HepG2 (cell line): ENCODE measurements at regions not wholly inside any gene's neighbourhood (a gene's known extent, or its start where the extent isn't known, plus 50 kb on each side); places are given as distances from the start of the nearest gene placed in this dataset.

ENCODE experiments used
- ATAC-seq: fragments of 200-7000 bp; cut with Tn5 transposase; 3 replicates; pipeline ENCODE4 v1.9.1; 2020; ENCODE audit warnings: mild to moderate bottlenecking, moderate library complexity
- BruUV-seq: library from RNA; stranded (reverse); fragments of 400-500 nt; replicated peaks from 2 replicates; lab custom pipeline; 2021; lab: Mats Ljungman, UMichigan
- CTCF ChIA-PET: fragments of 300-600 bp; formaldehyde crosslinking; extraction: SDS; loops from one replicate; lab custom pipeline; 2021; ENCODE audit warnings: low total read pairs, inconsistent platforms, low intra/inter-chr PET ratio; lab: Yijun Ruan, JAX
- POLR2A ChIA-PET: fragments of 350-600 bp; sonication (Branson Sonifier 250); formaldehyde crosslinking; loops from one replicate; lab custom pipeline; 2020; ENCODE audit warnings: antibody characterized with exemption, inconsistent platforms; lab: Yijun Ruan, JAX
- DNase-seq: peaks from one replicate; pipeline ENCODE4 v3.0.0-alpha.2; 2015; ENCODE audit warnings: low spot score
- FAIRE-seq: peaks from 3 replicates; lab custom pipeline; 2011; peaks lifted over from hg19 to GRCh38; lab: Jason Lieb, UNC
- H2AFZ ChIP-seq: one replicate; pipeline ENCODE4 v1.6.1; 2011; ENCODE audit warnings: low read length, inconsistent platforms
- H3K27ac ChIP-seq: fragments of 300-600 bp; 3 replicates; pipeline ENCODE4 v1.8.0; 2011; ENCODE audit warnings: mixed run types, mild to moderate bottlenecking, mixed read lengths, low read length, inconsistent platforms; ENCODE audit not compliant: insufficient read depth; ENCODE audit errors: extremely low read length
- H3K27me3 ChIP-seq, 2 experiments: fragments of 200-600 bp in 1 of 2; 2 replicates in 1 of 2; 3 replicates in 1 of 2; pipeline versions ENCODE4 v1.6.0 to v1.8.0; 2011; ENCODE audit warnings: low read length in 2 of 2, mild to moderate bottlenecking in 2 of 2, moderate library complexity in 2 of 2, inconsistent platforms in 1 of 2; ENCODE audit not compliant: insufficient read depth in 2 of 2, control insufficient read depth in 1 of 2
- H3K36me3 ChIP-seq, 2 experiments: fragments of 200-600 bp in 1 of 2; replicated peaks in 1 of 2; 2 replicates in 1 of 2; 3 replicates in 1 of 2; pipeline versions ENCODE4 v1.5.1 to v1.8.0; 2011; ENCODE audit warnings: low read length in 2 of 2, inconsistent platforms in 1 of 2; ENCODE audit not compliant: insufficient read depth in 2 of 2, control insufficient read depth in 1 of 2
- H3K4me1 ChIP-seq: 2 replicates; pipeline ENCODE4 v1.5.1; 2012; ENCODE audit warnings: low read length, inconsistent platforms; ENCODE audit not compliant: insufficient read depth
- H3K4me2 ChIP-seq: 2 replicates; pipeline ENCODE4 v1.6.0; 2011; ENCODE audit warnings: low read depth, low read length, inconsistent platforms
- H3K4me3 ChIP-seq, 3 experiments: fragments of 200-600 bp in 1 of 3; sonication (generic), shearing (Covaris generic) in 1 of 3; replicated peaks in 1 of 3; 2 replicates each; pipeline ENCODE4 v1.5.1; 2011 to 2016; ENCODE audit warnings: low read length in 3 of 3, inconsistent platforms in 2 of 3, low read depth in 2 of 3, mild to moderate bottlenecking in 2 of 3, control low read depth in 1 of 3, mixed read lengths in 1 of 3; ENCODE audit not compliant: insufficient read depth in 1 of 3
- H3K79me2 ChIP-seq: one replicate; pipeline ENCODE4 v1.6.1; 2011; ENCODE audit warnings: low read length, inconsistent platforms; ENCODE audit not compliant: insufficient read depth
- H3K9ac ChIP-seq: 2 replicates; pipeline ENCODE4 v1.6.0; 2011; ENCODE audit warnings: mild to moderate bottlenecking, low read depth, low read length, inconsistent platforms; ENCODE audit not compliant: insufficient read depth
- H3K9me3 ChIP-seq: 2 replicates; pipeline ENCODE4 v1.5.1; 2012; ENCODE audit warnings: mild to moderate bottlenecking, low read length
- H4K20me1 ChIP-seq: 2 replicates; pipeline ENCODE4 v1.6.0; 2011; ENCODE audit warnings: inconsistent platforms, mild to moderate bottlenecking, low read length, moderate library complexity; ENCODE audit not compliant: insufficient read depth
- FOXK2 ChIP-seq: fragments of 450-650 bp; IDR thresholded peaks from 2 replicates; pipeline ENCODE4 v1.6.1; 2016
- GATAD2A ChIP-seq: IDR thresholded peaks from 2 replicates; pipeline ENCODE4 v1.6.1; 2016
- HOXA9 ChIP-seq: sonication (generic); formaldehyde crosslinking; IDR thresholded peaks from 2 replicates; pipeline ENCODE4 v1.8.1; 2022; ENCODE audit warnings: missing genetic modification reagents, mild to moderate bottlenecking, moderate library complexity, borderline replicate concordance
- MLLT10 ChIP-seq: sonication (generic); formaldehyde crosslinking; IDR thresholded peaks from 2 replicates; pipeline ENCODE4 v1.4.0; 2020; ENCODE audit warnings: missing genetic modification reagents
- NAIF1 ChIP-seq: sonication (generic); formaldehyde crosslinking; IDR thresholded peaks from 2 replicates; pipeline ENCODE4 v1.5.0; 2020; ENCODE audit warnings: mild to moderate bottlenecking, missing genetic modification reagents, borderline replicate concordance
- SKI ChIP-seq: fragments of 450-650 bp; IDR thresholded peaks from one replicate; pipeline ENCODE4 v1.6.1; 2018; ENCODE audit warnings: mild to moderate bottlenecking; ENCODE audit not compliant: partially characterized antibody
- TGIF2 ChIP-seq: IDR thresholded peaks from 2 replicates; pipeline ENCODE4 v1.6.1; 2016; ENCODE audit warnings: control low read depth, missing compliant biosample characterization
- ZFAT ChIP-seq: sonication (generic); formaldehyde crosslinking; conservative IDR thresholded peaks from 2 replicates; pipeline ENCODE4 v1.8.1; 2023; ENCODE audit warnings: missing genetic modification reagents, inconsistent platforms
- ZNF362 ChIP-seq: sonication (generic); formaldehyde crosslinking; IDR thresholded peaks from 2 replicates; pipeline ENCODE4 v1.4.0; 2020; ENCODE audit warnings: missing genetic modification reagents, mild to moderate bottlenecking, borderline replicate concordance
- ZNF562 ChIP-seq: sonication (generic); formaldehyde crosslinking; IDR thresholded peaks from 2 replicates; pipeline ENCODE4 v1.8.0; 2022; ENCODE audit warnings: missing genetic modification reagents, borderline replicate concordance
- ZNF574 ChIP-seq: sonication (generic); formaldehyde crosslinking; IDR thresholded peaks from 2 replicates; pipeline ENCODE4 v1.4.0; 2020; ENCODE audit warnings: missing genetic modification reagents
- ZNF652 ChIP-seq: IDR thresholded peaks from 2 replicates; pipeline ENCODE4 v1.6.1; 2016; ENCODE audit warnings: low read depth, borderline replicate concordance
- ZNF674 ChIP-seq: sonication (generic); formaldehyde crosslinking; IDR thresholded peaks from 2 replicates; pipeline ENCODE4 v1.5.0; 2020; ENCODE audit warnings: low read depth, mild to moderate bottlenecking, missing genetic modification reagents
- ZSCAN21 ChIP-seq: sonication (generic); formaldehyde crosslinking; IDR thresholded peaks from 2 replicates; pipeline ENCODE4 v1.8.0; 2022; ENCODE audit warnings: mild to moderate bottlenecking, missing genetic modification reagents, moderate library complexity, borderline replicate concordance
- ZSCAN25 ChIP-seq: sonication (generic); formaldehyde crosslinking; IDR thresholded peaks from 2 replicates; pipeline ENCODE4 v1.8.0; 2022; ENCODE audit warnings: mild to moderate bottlenecking, missing genetic modification reagents
- WGBS: methylation state at CpG from one replicate; pipeline ENCODE4 v1.1.6; 2017; ENCODE audit warnings: low lambda C conversion rate; 5-methylcytosine and 5-hydroxymethylcytosine counted together
- in situ Hi-C: cut with HindIII; loops from 2 replicates; pipeline ENCODE4 v1.10.0; 2017; ENCODE audit warnings: low pct_unique_long_range_greater_than_20kb; ENCODE audit not compliant: extremely low pct_ligation_motif_present
- intact Hi-C: fragments of 100-400 bp; cut with micrococcal nuclease; formaldehyde crosslinking; loops from one replicate; pipeline ENCODE4 v1.10.0; 2022; ENCODE audit not compliant: unreplicated experiment

GRCh38 chr1:193402037-193402436, 215.6 kb upstream of the B3GALT2 start (continued):
- TF ChIP-seq ZNF574 (no peak), FOXK2 (no peak), HOXA9 (CRISPR knock-in tag) (no peak)

- intact Hi-C loops = no loop called here
- Histone ChIP-seq H4K20me1 (no peaks in the 10 kb centered on the region), H3K27me3 (no peaks in the 10 kb centered on the region), H3K4me3 (no peak overlapping the region), H3K9me3 (no peaks in the 10 kb centered on the region), H3K36me3 (no peaks in the 10 kb centered on the region), H3K79me2 (no peaks in the 10 kb centered on the region), H3K27ac (no peak overlapping the region), H3K4me2 (no peak overlapping the region), H3K9ac (no peak overlapping the region), H3K4me1 (no peaks in the 10 kb centered on the region), H2AFZ (no peak overlapping the region)
- FAIRE-seq = no peak
- ChIA-PET POLR2A (no interaction called here), CTCF (no interaction called here)
- TF ChIP-seq ZSCAN25 (CRISPR knock-in tag) = no peak
- TF ChIP-seq NAIF1 (CRISPR knock-in tag) = no peak
- no peak for TF ChIP-seq ZNF674 (CRISPR knock-in tag)
- no peak for TF ChIP-seq ZNF652
- no peak for TF ChIP-seq MLLT10 (CRISPR knock-in tag)
- no peak for TF ChIP-seq ZNF362 (CRISPR knock-in tag)
- no peak for TF ChIP-seq ZFAT
- TF ChIP-seq GATAD2A (CRISPR knock-in tag) = no peak
- TF ChIP-seq ZNF562 = no peak
- no peak for TF ChIP-seq ZSCAN21 (CRISPR knock-in tag)
- TF ChIP-seq TGIF2 (CRISPR knock-in tag) = no peak
- no peak for TF ChIP-seq SKI
- BruUV-seq = no TSS peak
- in situ Hi-C loops = no loop called here
- DNase-seq = no peak
- no peak for ATAC-seq
- WGBS = 31% methylated on average over 1 of the region's 1 CpG
These were observed 207.9 kb upstream of the B3GALT2 start for GRCh38 chr1:193394336-193394735.
